SU-DHL-6 (cell line): ENCODE measurements at regions not wholly inside any gene's neighbourhood (a gene's known extent, or its start where the extent isn't known, plus 50 kb on each side); places are given as distances from the start of the nearest gene placed in this dataset.

Experiments used
- H2AFZ ChIP-seq: fragments of 200-600 bp; sonication (generic); 2 replicates; pipeline ENCODE4 v1.6.1; 2014; ENCODE audit warnings: low read depth, mild to moderate bottlenecking, moderate library complexity, mixed read lengths, antibody characterized with exemption, low read length; ENCODE audit not compliant: severe bottlenecking
- H3F3A ChIP-seq: fragments of 200-600 bp; shearing (Covaris generic); 2 replicates; pipeline ENCODE4 v1.6.0; 2016; ENCODE audit warnings: antibody characterized with exemption, mild to moderate bottlenecking; ENCODE audit not compliant: insufficient read depth
- H3K27ac ChIP-seq: fragments of 200-600 bp; sonication (generic); 2 replicates; pipeline ENCODE4 v1.5.1; 2016; ENCODE audit warnings: low read depth, mild to moderate bottlenecking, low read length, moderate library complexity, mixed read lengths
- H3K27me3 ChIP-seq: fragments of 200-600 bp; sonication (generic), shearing (Covaris generic); 2 replicates; pipeline ENCODE4 v1.6.0; 2014; ENCODE audit warnings: mild to moderate bottlenecking, low read length
- H3K36me3 ChIP-seq: fragments of 200-600 bp; sonication (generic); 2 replicates; pipeline ENCODE4 v1.6.1; 2014; ENCODE audit warnings: mild to moderate bottlenecking, low read length, mixed read lengths
- H3K4me2 ChIP-seq: fragments of 300-600, 200-600 bp; shearing (Covaris generic), sonication (generic); 2 replicates; pipeline ENCODE4 v1.6.0; 2014; ENCODE audit warnings: low read length, low read depth, mild to moderate bottlenecking; ENCODE audit not compliant: poor library complexity, severe bottlenecking
- H3K4me3 ChIP-seq: fragments of 200-600 bp; sonication (generic); 2 replicates; pipeline ENCODE4 v1.5.1; 2014; ENCODE audit warnings: antibody characterized with exemption, low read length, mild to moderate bottlenecking, mixed read lengths; ENCODE audit not compliant: insufficient read depth, poor library complexity, severe bottlenecking
- H3K79me2 ChIP-seq: fragments of 200-600 bp; sonication (generic); 2 replicates; pipeline ENCODE4 v1.6.1; 2014; ENCODE audit warnings: mild to moderate bottlenecking, low read length, moderate library complexity; ENCODE audit not compliant: insufficient read depth
- H3K9ac ChIP-seq: fragments of 200-600 bp; sonication (generic); 2 replicates; pipeline ENCODE4 v1.7.0; 2014; ENCODE audit warnings: mild to moderate bottlenecking, low read length
- H3K9me2 ChIP-seq: fragments of 200-600 bp; sonication (generic); replicated peaks from 2 replicates; pipeline ENCODE4 v1.6.1; 2014; ENCODE audit warnings: low read length; ENCODE audit not compliant: insufficient read depth
- H3K9me3 ChIP-seq: fragments of 200-600 bp; sonication (generic); 2 replicates; pipeline ENCODE4 v1.6.1; 2014; ENCODE audit warnings: low read length, mixed read lengths; ENCODE audit not compliant: insufficient read depth
- H4K20me1 ChIP-seq: fragments of 200-600 bp; sonication (generic); 2 replicates; pipeline ENCODE4 v1.6.1; 2014; ENCODE audit warnings: low read depth, mild to moderate bottlenecking, antibody characterized with exemption, low read length, moderate library complexity, mixed read lengths
- CTCF ChIP-seq: fragments of 200-600 bp; sonication (generic); IDR thresholded peaks from one replicate; pipeline ENCODE4 v1.5.1; 2017; ENCODE audit warnings: antibody characterized with exemption, mild to moderate bottlenecking, low read length, moderate library complexity; ENCODE audit not compliant: insufficient read depth, poor library complexity, severe bottlenecking
- EZH2phosphoT487 ChIP-seq: fragments of 200-600 bp; sonication (generic), shearing (Covaris generic); conservative IDR thresholded peaks from 2 replicates; pipeline ENCODE4 v1.6.1; 2018; ENCODE audit warnings: mild to moderate bottlenecking, antibody characterized with exemption, low read length, moderate library complexity, mixed read lengths

- Histone ChIP-seq H3K9ac (no peak overlapping the region), H3K4me2 (no peak overlapping the region), H3K9me3 (no peaks in the 10 kb centered on the region), H3K27me3 (no peaks in the 10 kb centered on the region), H2AFZ (no peak overlapping the region), H3K27ac (no peak overlapping the region), H3K36me3 (no peaks in the 10 kb centered on the region), H4K20me1 (no peaks in the 10 kb centered on the region), H3K79me2 (no peaks in the 10 kb centered on the region), H3K4me3 (no peak overlapping the region), H3F3A (no peaks in the 10 kb centered on the region), H3K9me2 (no peaks in the 10 kb centered on the region; the same call in 1 of the 2 replicates)
- TF ChIP-seq EZH2phosphoT487 (no peak), CTCF (no peak)
These were observed 118.1 kb upstream of the SLC38A2 start for GRCh38 chr12:46490635-46491034.

- Histone ChIP-seq H3K9me2 (no peaks in the 10 kb centered on the region; the same call in 1 of the 2 replicates), H3K79me2 (no peaks in the 10 kb centered on the region), H4K20me1 (no peaks in the 10 kb centered on the region), H3K27ac (no peak overlapping the region), H3K9ac (no peak overlapping the region), H3K4me3 (no peak overlapping the region), H3K36me3 (no peaks in the 10 kb centered on the region), H2AFZ (no peak overlapping the region), H3F3A (no peaks in the 10 kb centered on the region), H3K4me2 (no peak overlapping the region), H3K9me3 (no peaks in the 10 kb centered on the region), H3K27me3 (no peaks in the 10 kb centered on the region)
- TF ChIP-seq CTCF (no peak), EZH2phosphoT487 (no peak)
These were observed 117.4 kb upstream of the SLC38A2 start for GRCh38 chr12:46489951-46490388.

- H3K27me3 ChIP-seq: no peaks in the 10 kb centered on the region
- H2AFZ ChIP-seq: no peak overlapping the region
- no peaks in the 10 kb centered on the region; the same call in 1 of the 2 replicates for H3K9me2 ChIP-seq
- H3K79me2 ChIP-seq: no peaks in the 10 kb centered on the region
- H4K20me1 ChIP-seq: no peaks in the 10 kb centered on the region
- no peaks in the 10 kb centered on the region for H3K9me3 ChIP-seq
- H3K27ac ChIP-seq: no peak overlapping the region
- H3K36me3 ChIP-seq: no peaks in the 10 kb centered on the region
- H3F3A ChIP-seq: no peaks in the 10 kb centered on the region
- H3K4me3 ChIP-seq: no peak overlapping the region
- no peak for TF ChIP-seq CTCF
- TF ChIP-seq EZH2phosphoT487: no peak
- no peak overlapping the region for H3K9ac ChIP-seq
- H3K4me2 ChIP-seq: no peak overlapping the region
These were observed 115.1 kb upstream of the SLC38A2 start for GRCh38 chr12:46487567-46488131.
